ACHN (cell line): ENCODE measurements at regions not wholly inside any gene's neighbourhood (a gene's known extent, or its start where the extent isn't known, plus 50 kb on each side); places are given as distances from the start of the nearest gene placed in this dataset.
A peak's percentile ranks its signal among the peaks of the same experiment; 100 is the strongest.

Experiments used
- DNase-seq: peaks from one replicate; pipeline ENCODE4 v3.0.0-alpha.2; 2015
- in situ Hi-C: cut with HindIII; loops from 2 replicates; pipeline ENCODE4 v1.10.0; 2017; ENCODE audit warnings: low sequenced_read_pairs, low pct_ligation_motif_present, low pct_unique_long_range_greater_than_20kb

DNA sequence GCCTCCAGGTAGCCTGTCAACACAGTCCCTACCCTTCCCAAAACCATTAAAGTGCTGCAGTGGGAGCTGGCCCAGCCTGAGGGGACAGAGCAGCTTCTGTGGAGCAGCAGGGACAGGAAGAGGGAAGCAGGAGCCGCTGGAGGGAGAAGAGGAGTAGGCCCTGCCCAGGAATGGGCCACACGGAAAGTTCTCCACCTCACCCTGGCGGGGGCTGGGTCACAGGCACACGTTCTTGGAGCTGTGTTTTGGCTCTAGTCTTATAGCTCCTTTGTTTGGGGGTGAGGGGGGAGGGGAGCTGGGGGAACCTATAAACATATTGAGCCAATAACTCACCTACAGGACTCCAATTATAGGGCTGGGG is 508.6 kb downstream of the SHQ1 start:
- in situ Hi-C loops = no loop called here
- DNase-seq = no peak

DNA sequence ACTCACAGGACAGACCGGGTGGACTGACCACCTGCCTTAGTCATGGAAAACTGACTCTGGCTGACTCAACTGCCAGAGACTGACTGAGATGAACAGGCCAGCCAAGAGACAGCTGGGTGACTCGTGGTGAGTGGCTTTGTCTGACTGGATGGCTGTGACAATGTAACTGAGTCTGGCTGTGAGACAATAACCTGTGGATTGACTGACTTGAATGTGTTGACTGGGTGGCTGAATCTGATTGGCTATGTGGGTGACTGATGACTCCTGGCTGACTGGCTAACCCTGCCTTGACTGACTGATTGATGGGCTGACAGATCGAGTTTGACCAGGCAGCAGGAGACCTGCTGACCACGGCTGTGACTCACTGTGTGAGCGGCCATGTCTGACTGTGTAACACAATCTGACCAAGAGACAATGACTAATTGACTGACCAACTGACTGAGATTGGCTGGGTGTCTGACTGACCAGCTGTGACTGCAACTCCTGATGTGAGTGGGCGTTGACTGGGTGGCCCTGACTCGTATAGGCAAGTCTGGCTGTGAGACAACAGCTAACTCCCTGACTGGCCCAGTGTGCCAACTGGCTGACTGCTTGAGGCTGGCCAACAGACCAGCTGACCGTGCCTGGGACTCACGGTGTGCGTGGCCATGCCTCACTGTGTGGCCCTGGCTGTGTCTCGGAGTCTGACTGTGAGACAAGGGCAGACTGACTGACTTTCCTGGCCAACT is 509.1 kb downstream of the SHQ1 start:
- in situ Hi-C loops = no loop called here
- peak; percentile 89 for DNase-seq

DNA sequence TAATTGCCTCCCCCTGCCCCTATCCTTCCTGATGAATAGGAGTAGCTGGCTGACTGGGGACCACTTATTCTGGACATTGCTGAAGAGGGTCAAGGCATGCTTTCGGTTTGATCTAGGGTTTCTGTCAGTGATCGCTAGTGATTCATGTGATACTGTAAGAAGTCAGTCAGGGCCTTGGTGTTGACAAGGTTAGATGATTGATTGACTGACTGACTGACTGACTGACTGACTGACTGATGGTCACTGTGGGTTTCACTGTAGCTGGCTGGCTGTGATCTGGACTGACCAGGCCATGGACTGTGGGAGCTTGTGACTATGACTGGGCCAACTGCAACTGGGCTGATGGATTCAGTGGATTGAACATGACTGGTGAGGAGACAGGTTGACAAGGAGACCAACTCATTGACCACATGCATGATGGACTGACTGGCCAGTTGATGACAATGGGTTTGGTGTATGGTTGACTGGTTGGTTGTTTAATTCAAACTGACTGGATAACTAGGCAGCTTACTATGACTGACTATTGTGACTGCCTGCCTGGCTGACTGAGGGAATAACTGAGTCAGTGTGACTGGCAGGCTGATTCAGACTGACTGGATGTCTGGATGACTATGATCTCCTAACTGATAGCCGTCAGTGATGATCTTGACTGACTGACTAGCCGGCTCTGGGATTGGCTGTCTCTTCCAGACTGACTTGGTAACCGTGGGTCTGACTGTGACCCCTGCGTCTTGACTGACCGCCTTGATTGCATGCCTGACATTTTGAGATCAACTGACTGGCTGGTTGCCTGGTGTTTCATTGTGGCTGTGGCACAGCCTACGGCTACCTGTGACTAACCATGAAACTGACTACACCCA is 509.9 kb downstream of the SHQ1 start:
- peak; percentile 2 for DNase-seq
- in situ Hi-C loops = no loop called here

DNA sequence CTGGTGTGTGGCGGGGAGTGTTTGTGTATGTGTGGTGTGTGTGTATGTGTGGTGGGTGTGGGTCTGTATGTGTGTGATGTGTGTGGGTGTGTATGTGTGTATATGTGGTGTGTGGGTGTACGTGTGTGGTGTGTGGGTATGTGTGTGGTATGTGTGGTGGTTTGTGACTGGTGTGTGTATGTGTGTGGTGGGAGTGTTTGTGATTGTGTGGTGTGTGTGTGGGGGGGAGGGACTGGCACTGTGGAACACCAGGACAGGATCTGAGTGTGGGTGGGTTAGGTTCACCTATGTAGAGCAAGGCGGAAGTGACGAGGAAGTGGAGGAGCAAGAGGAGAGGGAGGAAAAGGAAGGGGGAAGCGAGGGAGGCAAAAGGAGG is 510.8 kb downstream of the SHQ1 start:
- in situ Hi-C loops = no loop called here
- DNase-seq = no peak

DNA sequence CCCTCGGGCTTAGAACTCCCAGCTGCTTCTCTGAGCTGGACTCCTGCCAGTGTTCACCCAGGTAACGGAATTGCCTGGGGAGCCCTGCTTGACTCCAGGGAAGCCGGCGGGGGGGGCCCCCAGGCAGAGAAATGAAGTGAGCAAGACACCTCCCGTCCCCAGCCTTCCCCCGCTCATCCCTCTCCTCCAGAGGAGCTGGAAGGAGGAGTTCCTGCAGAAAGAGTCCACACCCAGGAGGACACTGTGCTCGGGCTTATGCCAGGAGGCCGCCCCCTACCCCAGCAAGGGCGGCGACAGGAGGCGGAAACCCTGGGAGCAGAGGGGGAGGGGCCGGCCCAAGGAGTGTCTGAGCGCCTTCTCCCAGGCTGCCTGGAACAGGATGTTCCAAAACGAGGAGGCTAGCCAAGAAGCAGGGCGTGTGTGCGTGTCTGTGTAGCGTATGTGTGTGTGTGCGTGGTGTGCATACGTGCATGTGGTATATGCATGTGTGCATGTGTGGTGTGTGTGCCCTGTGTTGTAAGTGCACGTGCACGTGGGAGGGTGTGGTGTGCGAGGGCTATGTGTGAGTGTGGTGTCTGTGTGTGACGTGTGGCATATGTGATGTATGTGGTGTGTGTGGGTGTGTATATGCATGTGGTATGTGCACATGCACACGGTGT is 511.3 kb downstream of the SHQ1 start:
- DNase-seq = peak; percentile 36
- in situ Hi-C loops = no loop called here

DNA sequence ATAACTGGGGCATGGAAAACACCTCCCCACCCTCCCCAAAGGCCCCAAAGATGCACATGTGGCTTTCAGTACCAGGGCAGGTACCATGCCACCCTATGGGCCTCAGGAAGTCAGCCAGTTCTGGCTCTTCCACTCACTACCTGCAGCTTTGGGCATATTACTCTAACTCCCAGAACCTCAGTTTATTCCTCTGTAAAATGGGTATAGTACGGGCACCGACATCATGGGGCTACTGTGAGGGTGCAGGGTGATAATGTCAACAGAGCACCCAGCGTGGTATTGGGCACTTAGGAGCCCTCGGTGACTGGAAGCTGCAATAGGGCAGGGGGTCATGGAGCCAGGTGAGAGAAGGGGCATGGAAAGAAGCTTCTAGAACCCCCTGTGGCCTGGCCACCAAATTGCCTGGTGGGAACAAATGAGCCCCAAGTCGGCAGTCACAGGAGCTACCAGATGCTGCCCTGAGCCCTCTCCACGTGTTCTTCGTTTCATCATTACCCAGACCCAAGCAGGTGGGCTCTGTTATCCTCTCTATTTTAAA is 512.1 kb downstream of the SHQ1 start:
- DNase-seq = no peak
- in situ Hi-C loops = no loop called here

DNA sequence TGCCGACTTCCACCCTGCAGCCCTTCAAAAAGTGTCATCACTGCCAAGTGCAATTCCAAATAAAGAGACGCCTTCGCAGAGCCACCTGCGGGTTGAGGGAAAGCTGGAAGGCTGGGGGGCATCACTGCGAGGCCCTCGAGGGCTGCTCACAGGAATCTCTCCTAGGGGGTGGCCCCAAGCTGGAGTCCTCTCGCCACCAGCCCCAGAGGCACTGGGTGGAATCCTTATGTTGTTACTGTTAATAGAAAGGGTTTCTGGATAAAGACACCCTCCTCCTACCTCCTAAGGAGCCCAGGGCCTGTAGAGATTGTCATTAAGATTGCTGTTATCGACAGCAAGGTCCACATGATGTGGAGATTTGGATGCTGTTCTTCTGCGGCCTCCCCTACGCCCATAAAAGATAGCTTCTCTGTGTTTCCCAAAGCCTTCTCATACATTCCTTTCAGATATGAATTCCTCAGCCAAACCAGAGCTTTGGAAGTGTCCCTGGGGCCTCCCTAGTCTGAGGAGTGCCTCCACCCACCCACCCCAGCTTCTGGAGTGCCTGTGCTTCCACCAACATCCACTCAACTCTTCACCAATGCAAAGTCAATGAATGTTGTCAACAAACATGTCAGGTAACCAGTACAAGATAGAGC is 512.7 kb downstream of the SHQ1 start:
- no peak for DNase-seq

DNA sequence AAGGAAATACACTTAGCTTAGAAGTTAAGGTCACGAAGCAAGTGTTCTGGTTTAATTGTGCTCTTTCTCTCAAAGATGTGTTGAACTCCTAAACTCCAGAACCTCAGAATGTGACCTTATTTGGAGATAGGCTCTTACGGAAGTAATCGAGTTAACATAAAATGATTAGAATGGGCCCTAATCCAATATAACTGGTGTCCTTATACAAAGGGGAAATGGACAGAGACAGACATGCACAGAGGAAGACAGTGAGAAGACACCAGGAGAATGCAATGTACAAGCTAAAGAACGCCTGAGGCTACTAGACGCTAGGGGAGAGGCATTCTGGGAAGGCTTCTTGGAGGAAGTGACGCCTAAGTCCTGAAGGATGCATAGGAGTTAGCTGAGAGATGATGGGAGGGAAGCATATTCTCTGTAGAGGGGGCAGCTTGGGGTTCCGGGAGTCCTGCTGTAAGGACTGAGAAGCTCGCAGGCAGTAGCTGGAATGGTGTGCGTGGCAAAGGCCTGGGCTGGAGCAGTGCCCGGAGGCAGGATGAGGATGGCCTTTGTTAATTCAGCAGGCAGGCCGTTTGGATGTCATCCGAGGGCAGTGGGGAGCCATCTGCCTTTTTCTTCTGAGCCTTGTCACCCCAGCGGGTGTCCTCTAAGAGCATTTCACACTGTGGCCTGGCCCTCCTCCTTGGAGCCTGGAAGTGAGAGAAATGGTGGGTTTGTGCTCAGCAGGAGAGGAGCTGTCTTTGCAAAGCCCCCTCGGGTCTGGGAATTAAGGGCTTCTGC is 513.4 kb downstream of the SHQ1 start:
- DNase-seq = no peak
- in situ Hi-C loops = no loop called here

More for the DNA sequence above, 512.7 kb downstream of the SHQ1 start:
- in situ Hi-C loops = no loop called here

DNA sequence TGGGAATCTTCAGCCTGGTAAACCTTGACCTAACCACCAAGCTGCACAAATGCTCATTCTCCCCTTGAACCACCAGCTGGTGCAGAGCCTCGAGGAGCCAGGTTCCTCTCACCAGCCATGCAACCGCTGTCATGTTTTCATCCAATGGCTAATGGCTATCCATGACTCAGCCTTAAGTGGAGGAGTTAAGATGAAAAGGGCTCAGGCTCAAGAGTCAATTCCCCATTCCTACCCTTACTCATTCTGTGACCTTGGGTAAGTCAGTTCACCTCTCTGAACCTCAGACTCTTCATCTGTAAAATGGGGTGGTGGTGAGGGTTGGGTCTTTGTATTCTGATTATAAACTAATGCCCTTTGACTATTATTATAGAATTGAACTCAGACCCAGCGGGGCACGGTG is 515.6 kb downstream of the SHQ1 start:
- in situ Hi-C loops = no loop called here
- DNase-seq = no peak

DNA sequence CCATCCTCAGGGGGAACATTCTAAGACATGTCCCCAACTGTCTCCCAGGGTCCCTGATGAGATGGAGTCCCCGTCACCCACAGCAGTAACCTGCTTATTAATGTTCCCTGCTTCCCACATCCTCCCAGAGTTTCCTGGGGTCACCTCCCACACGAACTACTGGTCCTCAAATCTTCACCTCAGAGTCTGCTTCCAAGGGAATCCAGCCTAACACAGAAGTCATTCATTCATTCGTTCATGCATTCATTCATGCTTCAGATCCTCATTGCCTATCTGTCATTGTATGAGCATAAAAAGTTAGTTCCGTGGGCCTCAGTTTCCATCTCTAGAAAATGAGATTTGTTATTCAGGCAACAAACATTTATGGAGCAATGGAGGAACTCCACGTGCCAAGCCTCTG is 516.2 kb downstream of the SHQ1 start:
- no peak for DNase-seq
- in situ Hi-C loops = no loop called here

DNA sequence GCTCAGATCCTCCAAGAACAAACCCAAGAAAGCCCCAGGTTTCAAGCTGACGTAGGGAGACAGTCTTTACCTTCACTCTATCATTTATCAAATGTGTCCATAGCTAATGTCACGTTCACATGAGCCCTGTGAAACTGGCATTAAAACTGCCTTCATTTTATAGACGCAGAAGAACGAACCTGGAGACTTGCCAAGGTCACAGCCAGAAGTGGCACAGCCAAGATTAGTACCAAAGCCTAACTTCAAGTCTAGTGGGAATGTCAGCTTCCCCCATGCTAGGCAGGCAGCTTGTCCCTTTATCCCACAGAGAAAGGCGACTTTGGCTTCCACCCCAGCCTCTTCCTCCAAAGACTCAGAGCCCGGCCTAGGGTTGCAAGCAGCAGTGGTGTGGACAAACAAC is 517.2 kb downstream of the SHQ1 start:
- in situ Hi-C loops = no loop called here
- DNase-seq = no peak

DNA sequence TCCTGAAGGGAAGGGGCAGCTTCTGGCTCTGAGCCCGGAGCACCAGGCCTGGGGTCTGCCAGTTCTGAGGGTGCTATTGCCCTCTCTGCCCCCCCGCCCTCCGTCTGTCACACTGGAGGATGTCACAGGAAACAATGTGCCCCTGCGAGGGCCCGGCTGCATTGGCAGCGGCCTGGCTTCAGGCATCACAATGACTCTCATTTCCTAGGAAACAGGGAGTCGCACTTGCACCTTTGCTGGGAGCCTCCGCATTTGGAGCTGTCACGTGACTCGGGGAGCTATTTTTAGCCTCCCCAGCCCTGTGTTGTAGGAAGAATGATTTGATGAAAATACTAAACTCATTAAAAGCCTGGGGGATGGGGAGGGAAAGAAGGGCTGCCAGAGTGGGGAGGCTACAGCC is 518.9 kb downstream of the SHQ1 start:
- in situ Hi-C loops = no loop called here

DNA sequence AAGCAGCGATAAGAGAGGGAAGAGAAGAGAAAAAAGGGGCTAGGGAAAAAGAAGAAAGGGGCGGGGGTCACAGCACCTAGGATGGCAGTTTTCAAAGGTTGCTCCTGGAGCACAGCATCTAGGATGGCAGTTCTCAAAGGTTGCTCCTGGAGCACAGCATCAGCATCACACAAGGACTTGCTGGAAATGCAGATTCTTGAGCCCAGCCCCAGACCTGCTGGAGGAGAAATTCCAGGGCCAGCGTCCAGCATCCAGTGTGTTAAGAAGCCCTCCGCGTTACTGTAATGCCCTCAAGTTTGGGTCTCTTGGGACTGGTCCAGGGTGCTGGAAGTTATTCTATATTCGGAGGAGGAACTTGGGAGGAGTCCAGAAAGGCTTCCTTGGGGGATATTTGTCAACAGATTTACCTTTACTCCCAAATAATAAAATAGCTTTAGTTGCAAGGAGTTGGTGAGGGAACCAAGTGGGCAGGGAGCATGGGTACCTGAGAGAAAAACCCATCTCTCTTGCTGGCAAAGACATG is 519.4 kb downstream of the SHQ1 start:
- DNase-seq = no peak
- in situ Hi-C loops = no loop called here

More for the DNA sequence above, 518.9 kb downstream of the SHQ1 start:
- DNase-seq = no peak

DNA sequence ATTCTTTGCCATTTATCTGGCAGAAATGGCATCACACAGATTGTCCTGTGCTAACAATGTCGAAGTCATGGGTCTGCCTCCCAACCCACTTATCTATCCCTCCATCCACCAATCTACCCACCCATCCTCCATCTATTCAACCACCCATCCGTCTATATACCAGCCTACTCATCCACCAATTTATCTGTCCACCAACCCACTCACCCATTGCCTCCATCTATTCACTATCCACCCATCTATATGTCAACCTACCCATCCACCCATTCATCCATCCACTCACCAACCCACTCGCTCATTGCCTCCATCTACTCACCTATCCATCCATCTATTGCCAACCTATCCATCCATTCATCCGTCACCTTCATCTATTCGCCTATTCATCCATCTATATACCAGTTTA is 521.2 kb downstream of the SHQ1 start:
- in situ Hi-C loops = no loop called here

DNA sequence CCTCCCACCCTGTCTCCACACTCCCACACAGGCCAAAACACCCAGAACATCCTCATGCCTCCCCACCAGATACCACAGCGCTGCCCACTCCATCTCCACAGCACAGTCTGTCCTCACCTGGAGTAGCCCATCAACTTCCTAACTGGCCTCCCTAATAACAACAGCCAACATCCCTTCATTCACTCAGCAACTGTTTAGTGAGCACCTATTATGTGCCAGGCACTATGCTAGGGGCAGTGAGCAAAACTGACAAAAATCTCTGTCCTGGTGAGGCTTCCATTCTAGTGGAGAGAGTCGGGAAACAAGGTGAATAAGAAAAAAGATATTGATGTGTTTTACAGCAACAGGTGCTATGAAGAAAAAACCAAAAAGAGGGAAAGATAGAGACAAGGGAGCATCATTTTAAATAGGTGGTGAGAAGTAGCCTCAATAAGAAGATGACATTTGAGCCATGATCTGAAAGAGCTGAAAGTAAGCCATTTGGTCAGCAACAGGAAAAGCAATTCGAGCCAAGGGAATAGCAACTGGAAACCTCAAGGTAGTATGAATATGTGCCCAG is 523.9 kb downstream of the SHQ1 start:
- DNase-seq = no peak
- in situ Hi-C loops = no loop called here

More for the DNA sequence above, 521.2 kb downstream of the SHQ1 start:
- DNase-seq = no peak

DNA sequence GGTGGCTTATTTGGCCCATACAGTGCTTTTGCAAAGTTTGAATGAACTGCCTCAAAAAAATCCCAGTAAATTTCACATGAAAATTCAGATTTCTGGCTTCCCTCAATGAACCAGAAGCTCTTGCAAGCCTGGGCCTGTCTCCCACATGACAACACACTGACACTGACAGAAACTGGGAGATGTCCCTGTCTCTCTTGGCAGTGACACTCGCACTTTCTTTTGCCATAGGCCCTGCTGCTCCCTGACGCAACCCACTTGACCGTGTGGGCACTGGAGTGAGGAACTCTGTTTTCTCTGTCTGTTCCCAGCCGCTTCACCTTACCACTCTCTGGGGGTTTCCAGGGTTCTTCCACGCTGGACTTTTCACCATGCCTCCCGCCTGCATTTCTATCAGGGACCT is 524.5 kb downstream of the SHQ1 start:
- in situ Hi-C loops = no loop called here
- no peak for DNase-seq

DNA sequence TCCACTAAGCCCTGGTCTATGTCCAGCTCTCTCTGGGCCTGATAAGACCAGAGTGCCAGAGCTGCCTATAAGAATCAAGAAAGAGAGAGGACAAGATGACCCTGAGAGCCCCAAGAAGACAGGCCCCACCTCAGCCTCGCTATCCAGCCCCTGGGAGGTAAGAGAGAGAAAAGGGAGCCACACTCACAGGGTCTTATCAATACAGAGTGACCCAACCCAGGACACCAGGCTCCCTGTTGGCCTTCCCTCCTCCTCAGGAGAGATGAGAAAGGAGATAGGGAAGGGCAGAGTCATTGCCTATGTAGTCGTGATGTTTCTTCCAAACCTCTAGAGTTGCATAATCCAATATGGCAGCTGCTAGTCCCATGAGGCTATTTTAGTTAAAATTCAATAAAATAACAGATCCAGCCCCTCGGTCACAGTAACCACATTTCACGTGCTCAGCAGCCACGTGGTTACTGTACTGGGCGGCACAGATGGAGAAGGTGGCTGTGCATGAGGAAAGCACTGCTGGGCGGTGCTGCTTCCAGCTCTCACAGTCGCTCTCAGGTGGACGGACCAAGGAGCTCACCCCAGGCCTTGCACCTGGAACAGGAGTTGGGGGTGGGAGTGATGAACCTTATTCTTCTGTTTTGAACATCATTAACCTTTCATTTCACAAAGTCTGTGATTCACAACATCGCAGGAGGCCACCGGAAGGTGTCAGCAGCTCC is 525.8 kb downstream of the SHQ1 start:
- in situ Hi-C loops = no loop called here

More for the DNA sequence above, 525.8 kb downstream of the SHQ1 start:
- DNase-seq = no peak
